ENCODE measurements at regions not wholly inside any gene's neighbourhood (a gene's known extent, or its start where the extent isn't known, plus 50 kb on each side); places are given as distances from the start of the nearest gene placed in this dataset.
"Not testable (repeated sequence)": the region's sequence is repeated elsewhere in the genome, so short reads cannot be mapped to it uniquely, and the experiment has no call there.

DNA sequence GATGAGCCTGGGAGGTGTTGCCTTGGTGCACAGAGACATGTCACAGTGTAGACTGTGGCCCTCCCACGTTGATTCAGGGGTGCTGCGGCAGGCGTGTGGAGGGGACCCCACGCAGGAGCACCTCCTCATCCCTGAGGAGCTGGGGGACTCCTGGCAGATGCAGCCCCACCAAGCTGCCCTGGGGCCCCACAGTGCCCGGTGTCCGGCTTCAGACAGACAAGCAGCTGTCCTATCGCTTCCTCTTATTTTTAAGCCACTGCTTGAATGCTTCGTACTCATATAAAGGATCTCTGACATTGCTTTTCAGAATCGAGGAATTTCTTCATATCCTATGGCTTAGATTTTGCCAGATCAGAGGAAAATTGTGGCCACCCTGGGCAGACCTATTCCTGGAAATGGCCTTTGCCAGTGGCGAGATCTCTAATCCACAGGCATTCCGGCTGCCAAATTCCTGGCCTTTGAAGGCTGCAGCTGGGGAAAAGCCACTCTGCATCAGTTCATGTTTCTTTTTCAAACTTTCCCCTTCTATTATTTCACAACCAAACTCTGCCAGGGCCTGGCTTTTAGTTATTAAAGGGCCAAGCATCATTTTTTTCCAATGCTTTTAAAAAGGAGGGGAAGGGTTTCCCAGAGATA, 337.0 kb downstream of the THBS2 start:
- DNase-seq (ENCODE audit: extremely low read depth in 1 of 2, low read depth in 1 of 2) = no peak

DNA sequence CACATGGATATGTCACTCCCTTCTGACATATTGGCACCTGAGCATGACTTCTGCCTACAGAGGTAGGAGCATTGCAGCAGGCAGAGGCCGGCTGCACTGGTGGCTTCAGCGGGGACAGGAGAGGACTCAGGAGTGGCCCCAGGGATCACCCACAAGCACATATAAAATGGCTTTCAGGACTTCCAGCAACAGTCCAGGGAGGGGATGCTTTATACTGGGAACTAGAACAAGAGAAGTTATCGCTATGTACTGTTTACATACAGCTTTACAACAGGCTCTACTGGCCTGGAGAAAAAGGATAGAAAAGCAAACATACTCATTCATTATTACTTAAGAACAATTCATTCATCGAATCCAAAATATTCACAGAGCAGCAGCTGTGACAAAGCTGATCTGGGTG, 337.8 kb downstream of the THBS2 start:
- no peak for DNase-seq (ENCODE audit: extremely low read depth in 1 of 2, low read depth in 1 of 2)

DNA sequence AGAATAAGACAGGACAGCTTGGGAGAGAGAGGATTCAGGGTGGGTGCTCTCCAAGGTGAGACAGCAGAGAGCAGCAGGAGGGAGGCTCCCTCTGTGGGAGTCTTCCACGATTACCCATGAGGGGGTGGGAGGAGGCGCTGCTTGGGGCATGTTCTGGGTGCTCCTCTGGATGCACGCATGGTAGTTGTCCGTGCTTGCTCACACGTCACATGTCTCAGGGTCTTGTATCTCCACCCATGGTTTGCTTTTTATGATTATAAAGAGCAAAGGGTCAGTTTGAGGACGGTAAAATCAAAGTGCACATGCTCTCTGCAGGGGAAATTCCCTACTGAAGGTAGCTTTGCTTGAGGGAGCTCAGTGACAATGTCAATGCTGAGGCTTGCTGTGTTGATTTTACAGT, 338.4 kb downstream of the THBS2 start:
- DNase-seq (ENCODE audit: extremely low read depth in 1 of 2, low read depth in 1 of 2) = no peak

DNA sequence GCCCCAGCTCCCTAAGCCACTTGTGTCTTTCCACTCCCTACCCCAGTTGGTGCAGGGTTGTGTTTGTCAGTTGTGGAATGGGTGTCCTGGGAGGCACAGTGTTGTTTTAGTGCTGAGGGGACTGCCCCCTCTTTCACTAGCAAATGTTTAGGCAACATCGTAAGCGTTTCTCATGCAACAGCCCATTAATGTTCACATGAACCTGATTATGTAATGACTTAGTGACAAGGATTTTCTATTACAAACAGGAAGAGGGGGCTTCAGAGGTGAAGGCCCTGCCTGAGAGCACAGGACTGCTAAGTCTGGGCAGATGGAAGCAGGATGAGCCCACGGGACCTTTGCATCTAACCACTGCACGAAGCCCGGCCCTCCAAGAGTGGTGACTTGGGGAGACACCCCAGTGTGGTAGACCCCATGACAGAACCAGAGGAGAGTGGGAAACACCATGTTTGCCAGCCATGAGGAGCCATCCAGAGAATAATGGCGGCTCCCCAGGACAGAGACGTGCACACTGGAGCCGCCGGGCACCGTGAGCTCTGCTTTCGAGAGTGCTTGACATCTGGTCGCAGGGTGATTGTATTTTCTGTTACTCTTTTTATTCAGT, 339.7 kb downstream of the THBS2 start:
- DNase-seq (ENCODE audit: extremely low read depth in 1 of 2, low read depth in 1 of 2) = no peak

DNA sequence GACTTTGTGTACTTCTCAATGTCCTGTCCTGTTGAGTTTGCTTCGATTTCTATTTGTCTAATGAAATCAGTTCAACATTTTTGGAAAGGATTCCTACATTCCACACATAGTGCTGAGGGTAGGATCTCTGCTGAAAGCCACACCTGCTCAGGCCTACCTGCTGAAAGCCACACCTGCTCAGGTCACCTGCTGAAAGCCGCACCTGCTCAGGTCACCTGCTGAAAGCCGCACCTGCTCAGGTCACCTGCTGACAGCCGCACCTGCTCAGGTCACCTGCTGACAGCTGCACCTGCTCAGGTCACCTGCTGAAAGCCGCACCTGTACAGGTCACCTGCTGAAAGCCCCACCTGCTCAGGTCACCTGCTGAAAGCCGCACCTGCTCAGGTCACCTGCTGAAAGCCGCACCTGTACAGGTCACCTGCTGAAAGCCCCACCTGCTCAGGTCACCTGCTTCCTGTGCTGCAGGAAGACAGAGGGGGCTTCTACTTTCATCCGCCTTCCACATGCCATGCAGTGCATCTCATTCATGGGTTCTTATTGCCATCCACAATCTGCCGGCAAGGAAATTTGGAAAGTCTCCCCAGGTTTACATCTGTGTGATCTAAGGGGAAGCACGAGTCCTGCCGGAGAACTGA, 340.3 kb downstream of the THBS2 start:
- DNase-seq (ENCODE audit: extremely low read depth in 1 of 2, low read depth in 1 of 2) = not testable (repeated sequence)

DNA sequence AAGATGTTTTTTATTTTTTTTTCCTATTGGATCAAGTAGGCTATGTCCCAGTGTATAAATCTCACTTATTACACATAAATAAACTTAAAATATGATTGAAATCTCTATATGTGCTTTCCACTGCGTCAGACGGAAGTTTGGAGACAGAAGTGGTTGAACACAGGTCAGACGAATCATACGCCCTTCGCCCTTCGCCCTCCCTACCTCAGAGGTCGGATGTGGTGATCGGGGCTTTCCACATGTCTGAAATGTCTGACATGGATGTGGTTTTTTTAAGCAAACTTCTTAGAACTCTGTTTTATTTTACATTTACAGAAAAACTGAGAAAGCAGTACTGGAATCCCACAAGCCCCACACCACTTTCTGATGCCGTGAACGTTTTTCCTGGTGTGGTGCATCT, 344.4 kb downstream of the THBS2 start:
- no peak for DNase-seq (ENCODE audit: extremely low read depth in 1 of 2, low read depth in 1 of 2)

DNA sequence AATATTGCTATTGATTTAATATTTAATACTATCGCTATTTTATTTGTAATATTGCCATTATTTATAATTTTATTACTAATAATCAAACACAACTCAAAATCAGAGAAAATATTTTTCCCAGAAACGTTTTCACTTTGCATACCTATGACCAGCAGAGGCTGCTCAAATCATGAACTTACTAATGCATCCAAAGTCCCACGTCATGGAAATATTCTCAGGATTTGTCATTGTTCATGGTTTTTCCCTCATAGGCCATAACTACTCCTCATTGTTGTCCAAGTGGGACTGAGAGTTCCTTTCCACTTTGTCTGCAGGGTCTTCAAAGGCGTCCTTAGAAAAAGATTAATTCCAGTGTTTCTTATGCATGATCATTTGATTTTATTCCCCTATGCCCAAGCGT, 344.8 kb downstream of the THBS2 start:
- no peak for DNase-seq (ENCODE audit: extremely low read depth in 1 of 2, low read depth in 1 of 2)

DNA sequence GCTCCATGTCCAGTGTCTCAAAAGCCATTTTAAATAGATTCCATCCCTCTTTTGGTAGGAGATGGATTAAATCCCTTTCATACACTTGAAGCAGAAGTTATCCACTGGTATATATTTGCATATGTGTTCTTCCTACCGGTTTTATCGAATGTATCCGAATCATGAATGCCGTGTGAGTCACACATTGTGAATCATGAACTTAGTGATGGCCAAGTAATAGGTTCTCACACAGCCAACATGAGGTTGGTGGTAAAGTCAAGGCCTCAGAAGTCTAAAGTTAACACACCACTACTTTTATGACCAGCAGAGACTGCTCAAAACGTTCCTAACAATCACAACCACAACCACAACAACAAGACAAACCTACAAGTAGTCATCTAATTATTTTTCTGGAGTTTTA, 345.5 kb downstream of the THBS2 start:
- DNase-seq (ENCODE audit: extremely low read depth in 1 of 2, low read depth in 1 of 2) = no peak

DNA sequence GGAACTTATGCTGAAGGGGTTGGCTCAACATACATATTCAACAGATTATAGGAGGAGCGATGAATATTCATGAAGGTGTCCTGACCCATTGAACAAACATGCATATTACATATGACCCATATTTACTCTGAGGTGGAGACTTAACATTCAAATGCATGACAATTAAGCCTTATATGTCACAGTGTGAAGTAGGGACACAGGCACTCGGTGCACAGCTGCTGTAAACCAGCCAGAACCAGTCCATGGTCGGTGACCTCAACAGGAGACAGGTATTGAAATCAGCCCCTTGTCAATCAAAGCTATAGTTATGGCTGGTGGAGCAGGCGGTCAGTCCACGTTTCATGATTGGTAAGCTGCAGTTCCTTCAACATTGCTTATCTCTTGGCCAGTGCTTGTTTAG, 347.3 kb downstream of the THBS2 start:
- DNase-seq (ENCODE audit: extremely low read depth in 1 of 2, low read depth in 1 of 2) = no peak

DNA sequence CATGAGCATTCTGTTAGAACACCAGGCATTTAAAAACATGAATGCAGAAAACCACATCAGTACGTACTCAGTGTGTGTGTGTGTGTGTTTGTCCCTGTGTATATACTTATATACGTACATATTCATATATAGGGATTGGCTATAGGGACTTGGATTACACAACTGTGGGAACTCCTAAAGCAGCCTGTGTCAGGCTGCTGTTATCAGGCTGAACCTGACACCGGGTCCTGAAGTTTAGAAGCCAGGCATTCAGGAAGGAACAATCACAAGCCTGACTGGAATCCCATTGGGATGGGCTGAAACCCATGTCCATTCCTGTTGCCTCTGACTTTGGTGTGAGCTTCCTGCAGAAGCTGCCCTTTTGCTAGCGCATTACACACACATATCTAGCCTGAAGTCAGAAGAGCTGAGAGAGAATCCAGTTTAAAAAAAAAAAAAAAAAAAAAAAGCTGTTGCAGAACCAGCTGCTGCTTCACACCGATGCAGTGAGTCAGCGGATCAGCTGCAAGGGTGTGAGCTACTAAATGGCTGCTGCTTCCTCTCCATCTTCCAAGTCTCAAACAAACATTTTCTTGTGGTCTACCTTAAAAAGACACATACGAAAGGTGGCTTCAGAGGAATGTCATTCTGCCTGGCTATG, 348.1 kb downstream of the THBS2 start:
- DNase-seq (ENCODE audit: extremely low read depth in 1 of 2, low read depth in 1 of 2) = peak in 1 of 2 donors; percentile 7

DNA sequence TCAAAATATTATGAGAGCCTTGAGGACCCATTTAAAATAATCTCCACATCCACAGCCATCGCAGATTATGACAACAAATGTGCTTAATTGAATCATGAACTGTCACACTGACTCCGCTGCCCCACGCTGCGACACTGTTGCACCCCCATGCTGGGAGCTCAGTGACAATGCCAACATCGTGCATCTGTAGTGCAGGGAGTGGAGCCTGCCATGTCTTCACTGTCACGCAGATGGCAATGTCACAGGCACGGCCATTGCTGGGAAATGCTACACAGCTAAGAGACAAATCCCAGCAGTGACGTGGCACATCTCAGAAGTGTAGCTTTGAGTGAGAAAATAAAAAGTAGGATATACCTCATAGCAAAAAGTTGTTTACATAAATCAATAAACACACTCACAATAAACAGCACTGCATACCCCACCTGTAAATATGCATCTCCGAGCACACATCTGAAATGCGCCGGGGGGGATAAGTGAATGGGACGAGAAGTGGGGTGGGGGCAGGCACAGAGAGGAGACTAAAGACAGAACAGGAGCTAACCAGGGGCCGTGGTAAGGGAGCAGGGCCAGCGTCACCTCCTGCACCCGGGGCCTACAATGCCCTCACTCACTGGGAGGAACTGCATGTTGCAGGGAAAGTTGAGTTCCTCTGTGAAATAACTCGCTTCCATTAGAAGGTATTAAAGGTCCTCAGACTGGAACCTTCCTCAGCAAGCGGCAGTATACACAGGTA, 349.9 kb downstream of the THBS2 start:
- DNase-seq (ENCODE audit: extremely low read depth in 1 of 2, low read depth in 1 of 2) = no peak

DNA sequence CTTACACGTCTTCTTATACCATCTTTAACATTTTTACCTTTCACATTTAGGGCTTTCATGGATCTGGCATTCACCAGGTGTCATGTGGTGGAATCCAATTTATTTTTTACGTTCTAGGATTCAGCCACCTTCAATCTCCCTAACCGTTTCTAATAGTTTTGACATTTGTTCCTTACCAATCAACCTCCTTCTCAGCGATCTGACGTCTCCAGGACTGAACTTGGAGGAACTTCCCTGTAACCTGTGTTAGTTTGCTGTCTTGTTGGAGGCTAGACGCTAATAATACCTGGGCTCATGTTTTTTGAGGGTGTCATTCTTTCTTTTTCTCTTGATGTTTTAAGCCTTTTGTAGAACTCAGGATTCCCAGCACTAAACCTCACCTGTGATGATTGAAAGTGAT, 351.6 kb downstream of the THBS2 start:
- no peak for DNase-seq (ENCODE audit: extremely low read depth in 1 of 2, low read depth in 1 of 2)

DNA sequence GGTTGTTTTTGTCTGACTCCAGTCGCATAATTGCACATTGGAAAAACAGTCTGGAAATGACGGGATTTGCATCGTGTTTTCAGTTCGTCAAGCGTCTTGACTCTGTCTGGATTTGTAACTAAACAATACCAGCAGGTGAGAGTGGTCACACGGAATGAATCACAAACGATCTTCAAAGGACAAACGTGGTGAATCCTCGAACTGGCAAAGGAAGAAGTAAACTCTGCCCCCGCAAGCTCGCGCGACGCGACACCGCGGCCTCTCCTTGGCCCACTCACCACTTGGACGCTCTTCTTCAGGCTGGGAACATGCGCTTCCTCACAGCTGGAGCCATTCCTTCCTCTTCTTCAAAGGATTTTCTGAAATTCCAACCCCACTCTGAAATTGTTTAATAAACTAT, 352.6 kb downstream of the THBS2 start:
- no peak for DNase-seq (ENCODE audit: extremely low read depth in 1 of 2, low read depth in 1 of 2)

DNA sequence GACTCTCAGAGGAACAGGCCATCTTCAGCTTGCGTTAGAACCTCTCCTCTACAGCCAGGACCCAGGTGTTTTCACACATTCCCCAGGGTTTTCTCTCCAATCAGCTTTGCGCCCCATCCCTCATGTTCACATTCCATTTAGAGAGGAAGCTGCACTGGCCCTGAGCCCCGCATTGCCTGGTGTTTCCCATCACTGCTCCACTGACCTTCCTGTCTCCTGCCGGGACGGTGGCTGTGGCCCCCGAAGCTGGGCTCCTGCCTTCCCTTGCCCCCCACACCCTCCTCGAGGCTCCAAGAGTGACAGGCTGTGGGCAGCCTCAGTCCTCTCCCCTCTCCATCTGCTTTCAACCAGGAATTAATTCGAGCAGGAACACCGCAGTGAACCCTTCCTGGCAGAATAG, 357.3 kb downstream of the THBS2 start:
- no peak for DNase-seq (ENCODE audit: extremely low read depth in 1 of 2, low read depth in 1 of 2)

DNA sequence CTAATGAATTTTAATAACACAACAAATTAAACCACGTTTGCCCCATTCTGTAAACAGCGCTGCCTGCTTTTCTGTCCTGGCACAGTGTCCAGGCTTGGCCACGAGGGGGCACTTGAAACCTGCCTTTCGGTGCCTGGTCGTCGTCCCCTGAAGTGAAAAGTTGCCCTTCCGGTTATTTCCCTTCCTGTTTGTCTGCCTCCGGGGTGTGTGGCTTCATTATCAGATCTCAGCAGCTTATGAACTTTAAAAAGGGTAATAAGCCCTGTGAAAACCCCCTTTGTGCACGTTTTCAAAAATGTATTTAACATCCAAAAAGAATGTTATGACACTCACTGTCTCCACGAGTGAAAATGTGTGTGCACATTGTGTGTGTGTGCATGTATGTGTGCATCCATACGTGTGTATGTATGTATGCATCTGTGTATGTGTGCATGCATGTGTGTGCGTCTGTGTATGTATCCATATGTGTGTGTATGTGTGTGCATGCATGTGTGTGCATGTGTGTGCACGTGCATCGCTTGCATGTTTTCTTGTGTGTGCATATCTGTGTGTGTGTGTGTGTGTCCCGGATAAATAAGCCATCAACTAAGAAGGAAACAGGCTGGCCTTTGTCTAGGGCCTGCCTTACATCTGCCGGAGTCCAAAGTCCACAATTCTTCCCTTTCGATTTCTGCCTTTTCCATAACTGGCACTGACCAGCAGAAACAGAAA, 358.4 kb downstream of the THBS2 start:
- peak; percentile 44 to 64 for DNase-seq (ENCODE audit: extremely low read depth in 1 of 2, low read depth in 1 of 2)

DNA sequence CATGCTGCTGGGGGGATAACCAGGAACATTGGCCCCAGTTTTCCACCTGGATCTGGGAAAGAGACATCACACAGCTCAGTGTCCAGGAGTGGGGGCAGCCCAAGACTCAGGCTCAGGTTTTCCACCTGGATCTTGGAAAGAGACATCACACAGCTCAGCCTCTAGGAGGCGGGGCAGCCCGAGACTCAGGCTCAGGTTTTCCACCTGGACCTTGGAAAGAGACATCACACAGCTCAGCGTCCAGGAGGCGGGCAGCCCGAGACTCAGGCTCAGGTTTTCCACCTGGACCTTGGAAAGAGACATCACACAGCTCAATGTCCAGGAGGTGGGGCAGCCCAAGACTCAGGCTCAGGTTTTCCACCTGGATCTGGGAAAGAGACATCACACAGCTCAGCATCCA, 361.6 kb downstream of the THBS2 start:
- DNase-seq (ENCODE audit: extremely low read depth in 1 of 2, low read depth in 1 of 2) = no peak

DNA sequence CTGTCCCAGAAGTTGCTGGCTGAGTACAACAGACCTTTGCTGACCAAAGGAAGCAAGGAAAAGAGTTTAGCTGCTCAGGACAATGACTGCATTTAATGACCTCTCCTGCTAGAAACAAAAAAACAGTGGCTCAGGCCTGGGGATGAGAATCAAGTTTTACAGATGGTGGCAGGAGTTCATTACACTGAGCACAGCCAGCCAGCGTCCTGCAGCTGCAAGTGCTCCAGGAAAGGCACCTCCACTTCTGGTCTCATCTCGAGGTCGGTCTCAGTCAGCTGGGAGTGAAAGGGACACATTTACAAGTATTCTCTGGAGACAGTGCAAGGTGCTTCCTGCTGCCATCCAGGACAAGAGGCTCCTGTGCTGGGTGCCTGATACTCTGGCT, 362.7 kb downstream of the THBS2 start:
- no peak for DNase-seq (ENCODE audit: extremely low read depth in 1 of 2, low read depth in 1 of 2)

DNA sequence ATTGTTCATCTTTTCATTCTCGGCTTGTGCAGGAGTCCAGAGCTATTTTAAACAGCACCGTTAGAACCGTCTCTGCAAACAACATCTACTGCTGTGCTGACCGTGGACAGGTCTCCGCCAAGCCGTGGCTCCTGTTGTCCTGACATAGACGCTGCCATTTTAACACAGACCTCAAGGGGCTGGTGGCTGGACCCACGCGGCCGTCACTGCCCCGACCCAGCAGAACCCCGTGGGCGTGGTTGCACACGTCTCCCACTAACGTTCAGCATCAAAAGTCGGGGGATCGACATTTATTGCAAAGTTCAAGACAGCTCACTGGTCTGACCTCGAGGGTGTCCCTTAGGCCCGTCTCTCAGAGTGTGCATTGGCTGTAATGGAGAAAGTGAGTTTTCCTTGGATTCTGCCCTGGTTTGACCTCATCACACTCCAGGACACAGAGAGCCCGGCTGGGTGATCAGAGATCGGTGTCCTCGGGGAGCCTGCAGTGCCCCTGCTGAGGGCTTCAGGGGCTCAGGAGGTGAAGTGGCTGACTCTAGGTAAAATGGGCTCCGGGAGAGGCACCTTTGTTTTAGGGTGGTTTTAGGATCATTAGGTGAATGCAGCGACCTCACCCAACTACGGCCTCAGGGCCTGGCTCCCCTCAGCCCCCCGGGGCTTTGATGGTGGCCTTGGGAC, 363.2 kb downstream of the THBS2 start:
- no peak for DNase-seq (ENCODE audit: extremely low read depth in 1 of 2, low read depth in 1 of 2)

DNA sequence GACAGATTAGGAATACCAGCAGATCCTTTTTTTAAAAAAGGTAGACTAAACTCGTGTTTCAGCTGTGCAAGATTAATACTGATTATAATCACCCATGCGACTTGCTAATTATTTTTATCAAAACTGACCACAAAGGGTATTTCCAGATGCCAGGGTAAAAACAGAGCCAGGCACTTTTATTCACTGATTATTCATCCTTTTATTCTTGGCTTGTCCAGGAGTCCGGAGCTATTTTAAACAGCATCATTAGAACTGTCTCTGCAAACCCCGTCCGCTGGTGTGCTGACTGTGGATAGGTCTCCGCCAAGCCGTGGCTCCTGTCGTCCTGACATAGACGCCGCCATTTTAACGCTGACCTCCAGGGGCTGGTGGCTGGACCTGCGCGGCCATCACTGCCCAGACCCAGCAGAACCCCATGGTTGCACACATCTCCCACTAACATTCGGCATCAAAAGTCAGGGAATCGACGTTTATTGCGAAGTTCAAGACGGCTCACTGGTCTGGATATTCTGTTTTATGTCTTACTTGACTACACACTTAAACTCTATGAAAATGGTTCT, 364.8 kb downstream of the THBS2 start:
- DNase-seq (ENCODE audit: extremely low read depth in 1 of 2, low read depth in 1 of 2) = no peak

DNA sequence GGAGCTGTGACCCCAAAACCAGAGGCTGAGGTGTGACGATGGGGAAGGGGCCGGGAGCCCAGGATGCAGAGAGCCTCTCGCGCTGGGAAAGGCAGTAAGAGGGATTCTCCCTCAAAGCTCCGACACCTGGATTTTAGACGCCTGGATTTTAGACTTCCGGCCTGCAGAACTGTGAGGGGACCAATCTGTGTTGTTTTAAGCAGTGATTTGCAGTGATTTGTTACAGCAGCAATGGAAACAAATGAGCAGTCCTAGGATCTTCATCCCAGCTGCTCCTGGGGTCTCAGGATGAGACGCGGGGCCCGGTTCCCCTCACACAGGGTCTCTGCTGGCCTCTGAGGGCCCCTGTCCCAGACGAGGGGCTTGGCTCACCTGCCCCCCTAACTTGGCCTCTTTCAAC, 365.5 kb downstream of the THBS2 start:
- DNase-seq (ENCODE audit: extremely low read depth in 1 of 2, low read depth in 1 of 2) = no peak

Measured in stimulated activated CD8-positive, alpha-beta memory T cell treated with anti-CD3 and anti-CD28 coated beads, Interleukin-7, amount 100 ng/mL, for 48 hours (primary cell).